Activated CD4-positive, alpha-beta T cell treated with anti-CD3 and anti-CD28 coated beads for 48 hours (primary cell): ENCODE measurements at regions not wholly inside any gene's neighbourhood (a gene's known extent, or its start where the extent isn't known, plus 50 kb on each side); places are given as distances from the start of the nearest gene placed in this dataset.
"Not testable (repeated sequence)": the region's sequence is repeated elsewhere in the genome, so short reads cannot be mapped to it uniquely, and the experiment has no call there.

ENCODE experiments used
- DNase-seq: peaks from one replicate; pipeline ENCODE4 v3.0.0-alpha.2; 2020

GRCh38 chr12:46484396-46485061 lies 112.0 kb upstream of the SLC38A2 start:
- no peak for DNase-seq

GRCh38 chr12:46483572-46484395 lies 111.2 kb upstream of the SLC38A2 start:
- no peak for DNase-seq

GRCh38 chr12:46480724-46481123 lies 108.2 kb upstream of the SLC38A2 start:
- no peak for DNase-seq

- no peak for DNase-seq
These were observed 107.7 kb upstream of the SLC38A2 start for GRCh38 chr12:46480316-46480715.

- DNase-seq = no peak
These were observed 105.5 kb upstream of the SLC38A2 start for GRCh38 chr12:46478123-46478522.

- no peak for DNase-seq
These were observed 105.0 kb upstream of the SLC38A2 start for GRCh38 chr12:46477541-46477940.

- no peak for DNase-seq
These were observed 103.5 kb upstream of the SLC38A2 start for GRCh38 chr12:46475972-46476645.

GRCh38 chr12:46474385-46474784 lies 101.8 kb upstream of the SLC38A2 start:
- not testable (repeated sequence) for DNase-seq

- no peak for DNase-seq
These were observed 101.2 kb upstream of the SLC38A2 start for GRCh38 chr12:46473634-46474329.

- DNase-seq = no peak
These were observed 100.5 kb upstream of the SLC38A2 start for GRCh38 chr12:46472893-46473633.

GRCh38 chr12:46472144-46472705 lies 99.7 kb upstream of the SLC38A2 start:
- no peak for DNase-seq

- DNase-seq = no peak
These were observed 98.8 kb upstream of the SLC38A2 start for GRCh38 chr12:46471404-46471803.

GRCh38 chr12:46470975-46471374 lies 98.4 kb upstream of the SLC38A2 start:
- no peak for DNase-seq

- peak; percentile 26 for DNase-seq
These were observed 97.6 kb upstream of the SLC38A2 start for GRCh38 chr12:46470036-46470627.

GRCh38 chr12:46468813-46469212 lies 96.2 kb upstream of the SLC38A2 start:
- DNase-seq = no peak

GRCh38 chr12:46468160-46468559 lies 95.6 kb upstream of the SLC38A2 start:
- no peak for DNase-seq

- DNase-seq = no peak
These were observed 92.7 kb upstream of the SLC38A2 start for GRCh38 chr12:46465307-46465706.

GRCh38 chr12:46464863-46465262 lies 92.3 kb upstream of the SLC38A2 start:
- no peak for DNase-seq

- no peak for DNase-seq
These were observed 90.2 kb upstream of the SLC38A2 start for GRCh38 chr12:46462641-46463355.

- DNase-seq = no peak
These were observed 89.5 kb upstream of the SLC38A2 start for GRCh38 chr12:46461907-46462640.
